ENCODE measurements at regions not wholly inside any gene's neighbourhood (a gene's known extent, or its start where the extent isn't known, plus 50 kb on each side); places are given as distances from the start of the nearest gene placed in this dataset.
"Not testable (repeated sequence)": the region's sequence is repeated elsewhere in the genome, so short reads cannot be mapped to it uniquely, and the experiment has no call there.

DNA sequence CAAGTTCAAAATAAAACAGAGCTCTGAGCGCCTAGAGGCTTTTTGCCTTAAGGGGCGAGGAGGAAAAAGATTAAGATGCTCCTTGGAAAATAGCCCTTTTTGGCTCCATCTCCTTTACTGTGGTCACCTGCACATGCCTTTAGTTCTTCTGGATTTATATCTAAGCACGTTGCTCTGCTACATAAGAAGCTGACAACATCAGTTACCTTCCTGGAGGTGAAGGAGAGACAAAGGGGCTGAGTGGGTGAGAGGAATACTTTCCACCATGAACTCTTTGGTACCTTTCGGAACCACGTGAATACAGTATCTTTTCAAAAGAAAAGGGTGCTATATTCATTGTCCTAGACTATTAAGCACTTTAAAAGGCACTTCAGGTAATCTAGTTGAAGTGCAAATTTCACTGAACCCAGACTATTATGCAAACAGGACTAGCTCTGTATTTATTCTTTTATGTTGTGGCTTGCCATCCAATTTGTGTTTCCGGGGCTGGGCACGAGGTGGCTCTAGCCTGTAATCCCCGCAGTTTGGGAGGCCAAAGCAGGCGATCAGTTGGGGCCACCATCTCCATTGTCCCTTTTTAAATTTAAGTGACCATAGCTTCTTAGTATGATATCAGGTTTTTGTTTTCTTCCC is 201.5 kb downstream of the TM9SF2 start:
- DNase-seq, result no peak

GRCh38 chr13:99700468-99700867 is 199.2 kb downstream of the TM9SF2 start:
- no peak for DNase-seq

DNA sequence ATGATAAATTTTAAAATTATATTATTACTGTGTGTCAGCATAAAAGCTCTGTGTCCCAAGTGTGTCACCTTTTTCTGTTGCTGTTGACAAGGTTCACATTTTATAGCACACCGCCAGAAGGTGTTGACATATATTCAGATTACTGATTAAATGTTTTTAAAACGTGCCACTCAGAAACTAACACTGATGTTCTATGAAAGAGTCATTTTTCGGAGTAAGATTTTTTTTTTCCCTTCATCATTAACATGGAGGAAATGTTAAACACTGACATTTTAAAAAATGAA is 197.5 kb downstream of the TM9SF2 start:
- no peak for DNase-seq

DNA sequence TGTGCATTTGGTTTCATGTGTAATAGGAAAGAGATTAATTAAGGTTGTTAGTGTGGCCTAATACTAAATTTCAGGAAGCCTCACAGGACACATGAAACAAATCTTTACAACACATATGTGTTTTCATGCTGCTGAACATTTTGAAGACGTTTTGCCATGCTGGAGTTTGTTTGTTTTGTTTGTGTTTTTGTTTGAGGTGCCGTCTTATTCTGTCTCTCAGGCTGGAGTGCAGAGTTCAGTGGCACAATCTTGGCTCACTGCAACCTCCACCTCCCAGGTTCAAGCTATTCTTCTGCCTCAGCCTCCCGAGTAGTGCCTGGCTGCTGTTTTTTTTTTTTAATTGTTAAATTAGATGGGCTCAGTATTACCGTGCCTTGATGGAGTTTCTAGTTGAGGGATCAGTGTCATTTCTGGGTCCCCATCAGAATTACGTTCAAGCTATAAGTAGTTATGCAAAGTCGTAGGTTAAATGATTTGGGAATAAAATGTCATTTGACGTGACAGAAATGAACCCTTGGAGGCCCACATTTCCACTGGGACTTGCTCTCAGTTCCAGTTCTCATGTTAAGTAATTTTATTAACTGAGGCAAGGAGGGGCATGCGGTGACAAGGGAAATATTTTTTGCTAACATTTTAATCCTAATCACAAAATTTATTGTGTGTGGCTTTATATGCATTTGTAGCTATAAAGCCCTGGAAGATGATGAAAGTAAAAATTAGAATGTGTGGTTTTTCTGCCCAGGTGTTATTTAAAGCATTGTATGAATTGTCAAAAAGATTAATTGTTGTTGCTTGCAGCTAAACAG is 196.9 kb downstream of the TM9SF2 start:
- no peak for DNase-seq

DNA sequence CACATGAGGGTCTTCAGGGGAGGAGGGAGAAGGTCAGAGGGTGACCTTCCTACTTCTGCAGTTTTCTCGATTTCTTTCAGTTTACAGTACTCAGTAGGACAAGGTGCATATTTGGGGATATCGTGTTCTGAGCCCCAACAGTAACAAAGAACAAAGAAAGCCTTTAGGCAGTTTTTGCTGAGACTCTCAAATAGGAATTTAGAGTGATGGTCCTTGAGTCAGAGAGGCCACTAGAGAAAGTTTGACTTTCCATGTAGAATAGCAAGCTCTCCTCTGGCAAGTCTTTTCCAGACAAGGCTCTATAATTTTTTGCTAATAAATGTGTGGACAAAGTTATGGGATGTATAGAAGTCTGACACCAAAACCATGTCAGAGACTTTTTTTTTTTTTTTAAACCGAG is 194.6 kb downstream of the TM9SF2 start:
- no peak for DNase-seq

GRCh38 chr13:99693852-99694611 is 192.8 kb downstream of the TM9SF2 start:
- DNase-seq, result no peak

DNA sequence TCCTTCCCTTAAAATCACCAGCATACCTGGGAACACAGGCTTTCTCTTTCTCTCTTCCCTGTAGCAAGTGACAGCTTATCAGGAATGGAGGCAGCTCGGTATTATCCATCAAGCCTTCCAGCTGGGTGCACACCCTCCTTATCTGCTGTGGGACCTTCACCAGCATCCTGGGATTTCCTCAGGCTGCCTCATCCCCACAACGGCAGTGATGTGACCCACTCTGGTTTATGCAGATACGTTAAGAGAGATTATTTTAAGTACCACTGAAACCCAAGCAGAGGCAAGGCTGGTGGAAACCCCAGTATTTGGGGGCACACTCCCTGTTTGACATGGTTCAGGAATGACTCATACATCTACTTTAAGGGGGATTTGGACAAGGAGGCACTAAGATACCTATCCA is 192.1 kb downstream of the TM9SF2 start:
- DNase-seq, result no peak

- DNase-seq, result no peak
Observed at GRCh38 chr13:99692854-99693253, 191.6 kb downstream of the TM9SF2 start.

GRCh38 chr13:99691552-99691951 is 190.3 kb downstream of the TM9SF2 start:
- DNase-seq, result no peak

- no peak for DNase-seq
Observed at GRCh38 chr13:99690426-99691174, 189.3 kb downstream of the TM9SF2 start.

GRCh38 chr13:99689955-99690354 is 188.7 kb downstream of the TM9SF2 start:
- DNase-seq, result no peak

DNA sequence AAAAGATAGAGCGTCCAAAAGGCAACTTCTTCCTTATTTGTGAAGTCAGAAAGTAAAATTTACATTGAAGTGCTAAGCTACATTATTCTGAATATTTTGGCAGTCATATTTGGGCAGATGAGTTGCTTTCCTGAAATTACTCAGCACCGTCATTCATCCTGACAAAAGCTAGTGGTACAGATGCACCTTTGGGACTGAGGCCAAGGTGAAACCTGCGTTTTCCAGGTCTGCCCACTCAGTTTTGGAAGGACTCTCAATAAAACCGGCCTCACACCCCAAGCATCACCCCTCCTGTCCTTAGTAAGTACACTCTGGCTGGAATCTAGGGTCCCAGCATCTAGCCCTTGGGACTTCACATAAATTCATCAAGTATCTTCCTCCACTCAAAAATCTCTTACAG is 187.5 kb downstream of the TM9SF2 start:
- DNase-seq, result no peak

- no peak for DNase-seq
Observed at GRCh38 chr13:99687723-99688397, 186.6 kb downstream of the TM9SF2 start.

- DNase-seq, result no peak
Observed at GRCh38 chr13:99686944-99687411, 185.7 kb downstream of the TM9SF2 start.

- DNase-seq, result peak in 1 of 2 donors; percentile 7
Observed at GRCh38 chr13:99686157-99686572, 184.9 kb downstream of the TM9SF2 start.

- no peak for DNase-seq
Observed at GRCh38 chr13:99681695-99682094, 180.4 kb downstream of the TM9SF2 start.

DNA sequence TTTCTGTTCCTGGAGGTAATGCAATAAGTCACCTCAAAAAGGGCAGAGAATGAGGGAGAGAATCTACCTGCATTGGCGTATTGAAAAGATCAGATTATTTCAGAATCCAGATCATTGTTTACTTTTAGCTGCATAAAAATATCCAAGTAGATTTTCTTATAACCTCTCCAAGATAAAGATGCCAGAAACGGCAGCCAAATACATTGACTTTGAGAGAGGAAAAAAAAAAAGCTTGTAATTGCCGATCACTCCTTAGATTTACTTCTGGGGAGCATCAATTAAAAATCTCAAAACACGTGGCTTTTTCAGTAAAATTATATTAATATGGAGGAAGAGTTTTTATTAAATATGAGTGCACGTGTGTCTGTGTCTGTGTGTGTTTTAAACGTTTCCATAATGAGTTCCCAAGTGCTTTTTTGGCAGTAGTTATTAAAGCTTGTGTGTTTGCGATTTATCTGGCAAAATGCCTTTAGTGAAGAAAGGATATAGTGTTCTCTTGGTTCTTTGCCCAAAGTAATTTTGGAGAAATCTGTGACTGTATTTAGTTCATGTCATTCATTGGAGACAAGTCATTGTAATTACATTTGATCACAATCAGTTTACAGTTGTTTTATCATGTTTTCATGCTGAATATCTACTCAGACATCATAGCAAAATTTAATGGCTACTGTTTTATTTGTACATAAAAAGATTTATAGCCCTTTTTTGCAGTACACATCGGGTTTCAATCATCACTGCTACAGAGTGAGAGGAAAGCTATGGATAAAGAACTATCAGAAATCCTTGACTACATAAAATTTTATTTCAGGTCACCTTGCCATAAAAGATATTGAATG is 176.1 kb downstream of the TM9SF2 start:
- DNase-seq, result peak; percentile 36 to 54

DNA sequence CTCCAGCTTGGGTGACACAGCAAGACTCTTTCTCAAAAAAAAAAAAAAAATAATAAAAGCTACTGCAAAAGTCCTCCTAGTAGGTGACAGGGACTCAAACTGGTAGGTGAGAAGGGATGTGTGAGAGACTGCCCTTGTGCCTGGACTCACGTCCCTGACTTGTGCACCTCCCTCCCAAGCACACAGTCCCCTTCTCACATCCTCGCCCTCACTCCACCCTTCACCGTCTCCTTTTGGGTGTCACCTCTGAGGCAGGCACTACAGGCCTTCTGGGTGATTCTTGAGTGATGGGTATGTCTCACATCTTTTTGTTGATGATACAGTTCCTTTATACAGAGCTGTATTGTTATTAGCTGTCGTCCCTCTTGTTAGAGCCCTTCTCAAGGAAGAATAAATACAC is 170.5 kb downstream of the TM9SF2 start:
- DNase-seq, result no peak

- not testable (repeated sequence) for DNase-seq
Observed at GRCh38 chr13:99669096-99669495, 167.8 kb downstream of the TM9SF2 start.

GRCh38 chr13:99666146-99666805 is 165.0 kb downstream of the TM9SF2 start:
- no peak for DNase-seq

Data from right lung (tissue), 2 donors.